GM21390 (cell line): ENCODE measurements at regions not wholly inside any gene's neighbourhood (a gene's known extent, or its start where the extent isn't known, plus 50 kb on each side); places are given as distances from the start of the nearest gene placed in this dataset.
"Not testable (repeated sequence)": the region's sequence is repeated elsewhere in the genome, so short reads cannot be mapped to it uniquely, and the experiment has no call there.

Source experiments
- ATAC-seq: cut with Tn5 transposase; IDR thresholded peaks from one replicate; pipeline ENCODE4 v1.9.1; 2021; ENCODE audit not compliant: unreplicated experiment

DNA sequence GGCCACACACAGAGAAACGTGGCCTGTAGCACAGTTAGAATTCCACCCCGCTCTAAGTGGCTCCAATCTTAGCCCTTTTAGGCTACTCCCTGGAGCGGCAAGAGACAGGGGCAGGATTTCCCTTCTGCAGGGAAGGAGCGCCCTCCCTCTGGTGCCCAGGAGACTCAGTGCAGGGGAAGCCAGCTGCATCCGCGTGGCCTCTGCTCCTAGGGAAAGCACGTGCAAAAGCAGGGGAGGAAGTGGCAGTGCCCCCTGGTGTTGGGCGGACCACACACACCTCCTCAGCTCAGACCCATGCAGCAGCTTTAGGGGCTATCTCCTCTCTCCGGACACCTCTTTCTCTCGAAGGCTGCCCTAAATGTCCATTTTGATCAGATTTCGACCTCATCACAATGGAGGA, 50.0 kb downstream of the SPRING1 start:
- ATAC-seq, result no peak

- ATAC-seq, result no peak
Observed at GRCh38 chr12:116684891-116685290, 53.0 kb downstream of the SPRING1 start.

DNA sequence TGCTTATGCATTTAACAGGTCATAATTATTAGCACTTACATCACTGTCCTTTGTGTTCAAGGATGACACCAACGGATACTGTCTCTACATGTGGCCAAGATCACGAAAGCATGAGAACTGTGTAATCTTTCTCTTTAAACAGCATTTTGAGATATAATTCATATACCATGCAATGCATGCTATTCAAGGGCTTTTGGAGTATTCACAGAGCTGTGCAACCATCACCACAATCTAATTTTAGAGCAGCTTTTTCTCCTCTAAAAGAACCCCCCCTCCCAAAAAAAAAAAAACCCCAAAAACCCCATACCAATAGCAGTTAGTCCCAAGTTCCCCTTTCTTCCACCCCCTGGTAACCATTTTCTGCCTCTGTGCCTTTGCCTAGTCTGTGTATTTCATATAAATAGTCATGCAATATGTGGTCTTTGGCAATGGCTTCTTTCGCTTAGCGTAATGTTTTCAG, 60.6 kb downstream of the SPRING1 start:
- no peak for ATAC-seq

DNA sequence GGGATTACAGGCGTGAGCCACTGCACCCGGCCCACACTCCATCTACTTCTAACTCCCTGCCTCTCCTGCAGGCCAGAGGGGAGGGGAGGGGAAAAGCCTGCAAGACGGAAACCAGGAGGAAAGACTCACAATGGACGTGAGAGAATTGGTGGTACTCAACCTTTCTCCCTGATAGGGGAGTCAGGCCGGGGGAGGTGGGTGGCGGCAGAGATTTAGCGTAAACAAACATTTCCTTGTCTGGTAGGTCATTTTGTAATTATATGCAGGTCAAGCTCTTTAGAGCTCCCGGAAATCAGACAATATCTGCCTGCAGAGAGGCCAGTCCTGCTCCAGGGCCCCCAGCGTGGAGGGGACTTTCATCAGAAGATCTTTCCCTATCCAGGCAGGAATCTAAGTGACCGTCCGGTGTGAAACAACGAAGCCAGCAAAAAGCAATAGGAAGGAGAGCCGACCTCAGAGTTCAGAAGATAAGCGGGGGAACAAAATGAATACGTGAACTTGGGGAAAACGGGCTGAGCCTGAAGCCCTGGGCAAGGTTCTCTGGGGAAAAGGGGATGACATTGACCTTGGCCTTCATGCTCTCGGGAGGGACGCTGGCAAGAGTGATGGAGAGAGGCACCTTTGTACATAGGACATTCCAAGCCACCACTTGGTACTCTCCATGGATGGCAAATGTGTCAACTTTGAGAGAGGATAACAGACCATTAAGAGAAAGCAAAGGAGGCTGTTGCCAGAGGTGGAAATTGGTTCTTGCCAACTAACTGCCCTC, 62.3 kb downstream of the SPRING1 start:
- ATAC-seq, result no peak

DNA sequence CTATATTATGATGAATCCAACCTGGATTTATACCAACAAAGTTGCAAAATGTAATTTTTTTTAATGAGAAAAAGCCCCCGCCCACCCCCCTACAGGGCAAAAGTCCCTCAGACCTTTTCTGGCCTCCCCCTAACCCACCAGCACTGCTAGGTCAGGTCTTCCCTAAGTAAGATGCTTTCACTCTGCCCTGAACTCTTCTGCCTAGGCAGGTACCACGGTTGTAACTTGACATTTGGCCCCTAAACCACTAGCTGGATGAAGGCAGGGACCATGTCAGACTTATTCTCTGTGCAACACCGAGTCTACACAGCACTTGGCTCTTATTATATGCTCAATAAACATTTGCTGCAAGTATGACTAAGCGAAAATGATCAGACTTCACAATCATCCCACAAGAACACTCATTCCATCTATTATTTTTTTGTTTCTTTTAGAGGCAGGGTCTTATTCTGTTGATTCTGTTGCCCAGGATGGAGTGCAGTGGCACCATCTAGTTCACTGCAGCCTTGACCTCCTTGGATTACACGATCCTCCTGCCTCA, 63.2 kb downstream of the SPRING1 start:
- no peak for ATAC-seq

DNA sequence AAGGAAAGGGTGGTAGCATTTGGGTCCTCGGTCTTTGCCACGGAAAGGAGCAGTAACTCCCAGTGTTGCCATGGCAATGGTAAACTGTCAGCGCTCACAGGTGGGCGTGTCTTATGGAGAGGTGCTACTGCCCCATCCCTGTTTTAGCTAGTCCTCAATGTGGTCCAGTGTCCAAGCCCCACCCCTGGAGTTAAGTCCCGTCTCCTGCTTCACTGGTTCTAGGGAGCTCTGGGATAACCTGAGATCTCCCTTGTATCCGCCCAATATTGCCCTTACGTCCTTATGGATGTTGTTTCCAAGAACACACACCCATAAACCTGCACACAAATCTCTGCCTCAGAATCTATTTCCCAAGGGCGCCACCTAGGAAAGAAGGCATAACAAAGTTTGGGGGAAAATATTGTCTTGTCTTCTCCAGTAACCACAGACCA, 64.2 kb downstream of the SPRING1 start:
- ATAC-seq, result no peak

DNA sequence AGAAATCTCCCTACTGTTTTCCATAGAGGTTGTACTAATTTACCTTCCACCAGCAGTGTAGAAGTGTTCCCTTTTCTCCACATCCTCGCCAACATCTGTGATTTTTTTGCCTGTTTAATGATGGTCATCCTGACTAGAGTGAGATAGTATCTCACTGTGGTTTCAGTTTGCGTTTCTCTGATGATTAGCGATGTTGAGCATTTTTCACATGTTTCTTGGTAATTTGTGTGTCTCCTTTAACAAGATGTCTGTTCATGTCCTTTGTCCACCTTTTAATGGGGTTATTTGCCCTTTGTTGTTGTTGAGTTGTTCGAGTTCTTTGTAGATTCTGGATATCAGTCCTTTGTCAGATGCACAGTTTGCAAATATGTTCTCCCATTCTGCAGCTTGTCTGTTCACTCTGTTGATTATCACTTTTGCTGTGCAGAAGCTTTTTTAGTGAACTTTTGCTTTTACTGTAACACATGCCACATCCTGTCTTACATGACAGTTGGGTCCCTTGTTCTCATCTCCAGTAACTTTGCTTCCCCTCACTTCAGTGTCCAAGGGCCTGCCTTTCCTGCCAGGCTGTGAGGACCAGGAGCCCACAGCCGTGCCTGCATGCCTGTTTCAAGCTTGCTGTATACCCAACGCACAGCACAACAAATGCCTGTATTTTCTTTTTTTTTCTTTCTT, 64.9 kb downstream of the SPRING1 start:
- ATAC-seq, result peak; percentile 63

DNA sequence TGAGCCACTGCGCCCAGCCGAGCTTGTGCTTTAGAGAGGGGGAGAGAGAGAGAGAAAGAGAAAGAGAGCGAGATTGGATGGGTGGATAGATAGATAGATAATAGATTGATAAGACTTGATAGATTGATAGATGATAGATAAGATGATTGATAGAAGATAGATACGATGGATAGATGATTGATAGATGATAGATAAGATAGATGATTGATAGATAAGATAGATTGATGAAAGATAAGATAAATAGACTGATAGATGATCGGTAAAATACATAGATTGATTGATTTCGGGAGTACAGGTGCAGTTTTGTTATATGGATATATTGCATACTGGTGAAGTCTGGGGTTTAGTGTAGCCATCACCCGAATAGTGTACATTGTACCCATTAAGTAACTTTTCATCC, 65.9 kb downstream of the SPRING1 start:
- ATAC-seq, result no peak

- ATAC-seq, result no peak
Observed at GRCh38 chr12:116670859-116671258, 67.0 kb downstream of the SPRING1 start.

DNA sequence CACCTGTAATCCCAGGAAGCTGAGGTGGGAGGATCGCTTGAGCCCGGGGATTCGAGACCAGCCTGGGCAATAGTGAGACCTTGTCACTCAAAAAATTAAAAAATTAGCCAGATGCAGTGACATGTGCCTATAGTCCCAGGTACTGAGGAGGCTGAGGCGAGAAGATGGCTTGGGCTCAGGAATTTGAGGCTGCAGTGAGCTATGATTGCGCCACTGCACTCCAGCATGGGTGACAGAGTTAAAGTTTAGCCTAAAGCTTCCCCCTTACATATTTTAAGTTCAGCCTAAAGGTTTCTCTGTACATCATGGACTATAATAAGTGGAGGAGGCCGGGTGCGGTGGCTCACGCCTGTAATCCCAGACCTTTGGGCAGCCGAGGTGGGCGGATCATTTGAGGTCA, 70.1 kb downstream of the SPRING1 start:
- no peak for ATAC-seq

- not testable (repeated sequence) for ATAC-seq
Observed at GRCh38 chr12:116666829-116667228, 71.0 kb downstream of the SPRING1 start.

- ATAC-seq, result no peak
Observed at GRCh38 chr12:116666305-116666673, 71.6 kb downstream of the SPRING1 start.

DNA sequence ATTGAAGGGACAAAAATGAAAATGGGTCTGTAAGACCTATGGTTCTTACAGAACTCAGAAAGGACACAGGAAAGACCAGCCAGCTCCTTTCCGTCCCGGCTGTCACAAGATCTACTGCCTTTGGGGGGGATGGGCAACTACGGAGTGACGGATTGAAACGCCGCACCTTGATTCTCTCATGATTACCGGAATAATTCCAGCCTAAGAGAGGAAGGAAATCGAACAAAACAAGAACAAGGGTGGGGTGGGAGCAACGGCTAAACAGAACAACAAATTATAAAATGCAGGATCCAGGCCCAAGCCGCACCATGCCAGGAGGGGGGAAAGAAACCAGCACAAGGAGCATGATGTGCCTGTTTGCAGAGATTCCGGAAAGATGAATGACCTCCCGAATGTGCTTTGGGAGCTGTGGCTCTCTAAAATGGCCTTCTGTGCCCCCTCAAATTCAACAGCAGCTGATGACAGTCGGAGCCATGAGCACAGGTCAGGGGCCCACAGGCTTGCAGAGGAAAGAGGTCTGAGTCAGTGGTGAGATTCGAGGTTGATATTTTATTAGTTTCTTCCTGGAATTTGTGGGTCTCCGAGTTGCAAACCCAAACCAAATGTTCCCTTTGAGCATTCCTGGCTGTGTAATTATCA, 72.1 kb downstream of the SPRING1 start:
- no peak for ATAC-seq

DNA sequence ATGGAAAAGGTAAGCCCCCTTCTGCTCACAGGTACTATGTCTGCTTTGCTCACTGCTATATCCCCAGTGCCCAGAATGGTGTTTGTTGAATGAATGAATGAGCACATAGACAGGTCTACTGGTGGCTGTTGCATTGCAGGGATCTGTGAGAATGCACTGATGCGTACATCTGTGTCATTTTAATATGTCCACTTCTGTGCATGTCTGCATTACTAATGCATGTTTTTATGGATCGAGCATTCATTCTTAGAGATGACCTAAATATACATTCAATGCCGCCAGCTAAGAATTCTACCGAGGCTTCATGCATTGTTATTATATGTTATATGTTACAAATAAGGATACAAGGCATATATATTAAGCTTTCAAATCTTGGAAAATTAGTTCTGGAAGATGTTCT, 73.8 kb downstream of the SPRING1 start:
- no peak for ATAC-seq

DNA sequence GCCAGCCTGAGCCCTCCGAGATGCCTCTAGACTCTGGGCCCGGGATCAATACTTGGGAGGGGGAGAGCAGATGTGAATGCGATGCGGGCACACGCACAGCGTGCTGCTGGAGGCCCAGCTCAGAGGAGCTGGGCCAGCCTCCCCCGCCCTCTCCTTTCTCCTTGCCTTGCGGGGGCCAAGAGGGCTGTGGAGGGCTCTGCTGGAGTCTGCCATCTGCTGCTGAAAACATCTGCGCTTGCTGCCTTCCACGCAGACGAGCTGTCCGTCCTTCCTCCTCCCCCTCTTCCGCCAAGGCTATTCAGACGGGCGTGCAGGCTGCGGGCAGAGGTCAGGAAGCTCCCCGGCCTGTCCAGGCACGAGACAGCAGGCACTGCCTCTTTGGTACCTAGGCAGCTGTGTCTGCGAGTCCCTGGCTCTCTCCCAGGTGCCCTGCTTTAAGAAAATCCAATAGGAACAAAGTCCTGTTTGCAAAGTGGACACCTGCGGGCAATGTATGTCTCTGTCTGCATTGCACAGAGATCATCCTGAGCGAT, 75.2 kb downstream of the SPRING1 start:
- ATAC-seq, result no peak

DNA sequence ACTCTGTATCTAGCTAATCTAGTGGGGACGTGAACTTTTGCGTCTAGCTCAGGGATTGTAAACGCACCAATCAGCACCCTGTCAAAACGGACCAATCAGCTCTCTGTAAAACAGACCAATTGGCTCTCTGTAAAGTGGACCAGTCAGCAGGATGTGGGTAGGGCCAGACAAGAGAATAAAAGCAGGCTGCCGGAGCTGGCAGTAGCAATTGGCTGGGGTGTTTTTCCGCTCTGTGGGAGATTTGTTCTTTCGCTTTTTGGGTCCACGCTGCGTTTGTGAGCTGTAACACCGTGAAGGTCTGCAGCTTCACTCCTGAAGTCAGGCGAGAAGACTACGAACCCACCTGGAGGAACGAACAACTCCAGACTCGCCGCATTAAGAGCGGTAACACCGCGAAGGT, 76.5 kb downstream of the SPRING1 start:
- no peak for ATAC-seq

DNA sequence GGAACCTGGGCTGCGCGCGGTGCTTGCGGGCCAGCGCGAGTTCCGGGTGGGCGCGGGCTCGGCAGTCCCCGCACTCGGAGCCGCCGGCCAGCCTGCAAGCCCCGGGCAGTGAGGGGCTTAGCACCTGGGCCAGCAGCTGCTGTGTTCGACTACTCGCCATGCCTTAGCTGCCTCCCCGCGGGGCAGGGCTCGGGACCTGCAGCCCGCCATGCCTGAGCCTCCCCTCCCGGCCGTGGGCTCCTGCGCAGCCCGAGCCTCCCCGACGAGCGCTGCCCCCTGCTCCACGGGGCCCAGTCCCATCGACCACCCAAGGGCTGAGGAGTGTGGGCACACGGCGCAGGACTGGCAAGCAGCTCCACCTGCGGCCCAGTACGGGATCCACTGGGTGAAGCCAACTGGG, 77.1 kb downstream of the SPRING1 start:
- ATAC-seq, result not testable (repeated sequence)

- no peak for ATAC-seq
Observed at GRCh38 chr12:116659771-116660481, 77.9 kb downstream of the SPRING1 start.

GRCh38 chr12:116657921-116658495, 79.9 kb downstream of the SPRING1 start:
- ATAC-seq, result no peak

DNA sequence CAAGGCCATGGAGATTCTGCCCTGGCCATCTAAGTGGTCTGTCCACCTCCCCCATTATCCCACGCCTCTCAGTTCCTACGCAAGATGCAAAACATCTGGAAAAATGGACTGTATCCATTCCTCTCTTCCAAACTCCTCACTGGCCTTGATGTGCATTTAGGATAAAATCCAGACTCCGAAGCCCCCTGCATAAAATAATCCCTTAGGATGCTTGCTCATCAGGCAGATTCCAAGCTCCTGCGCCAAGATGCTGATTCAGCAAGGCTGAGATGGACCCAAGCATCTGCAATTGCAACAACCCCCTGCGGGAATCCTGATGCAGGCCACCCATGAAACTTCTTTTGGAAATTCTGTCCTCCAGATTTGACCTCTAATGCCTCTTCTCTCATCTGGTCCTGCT, 81.6 kb downstream of the SPRING1 start:
- ATAC-seq, result no peak
